GM12872 (cell line): ENCODE measurements at regions not wholly inside any gene's neighbourhood (a gene's known extent, or its start where the extent isn't known, plus 50 kb on each side); places are given as distances from the start of the nearest gene placed in this dataset.

Experiments
- TF ChIP-seq, protein P1 (sequence below): IDR thresholded peaks from 3 replicates; pipeline ENCODE4 v1.5.1; 2011; ENCODE audit warnings: low read depth, mild to moderate bottlenecking, low read length, moderate library complexity; ENCODE audit not compliant: insufficient read depth

- TF ChIP-seq, protein P1, sequence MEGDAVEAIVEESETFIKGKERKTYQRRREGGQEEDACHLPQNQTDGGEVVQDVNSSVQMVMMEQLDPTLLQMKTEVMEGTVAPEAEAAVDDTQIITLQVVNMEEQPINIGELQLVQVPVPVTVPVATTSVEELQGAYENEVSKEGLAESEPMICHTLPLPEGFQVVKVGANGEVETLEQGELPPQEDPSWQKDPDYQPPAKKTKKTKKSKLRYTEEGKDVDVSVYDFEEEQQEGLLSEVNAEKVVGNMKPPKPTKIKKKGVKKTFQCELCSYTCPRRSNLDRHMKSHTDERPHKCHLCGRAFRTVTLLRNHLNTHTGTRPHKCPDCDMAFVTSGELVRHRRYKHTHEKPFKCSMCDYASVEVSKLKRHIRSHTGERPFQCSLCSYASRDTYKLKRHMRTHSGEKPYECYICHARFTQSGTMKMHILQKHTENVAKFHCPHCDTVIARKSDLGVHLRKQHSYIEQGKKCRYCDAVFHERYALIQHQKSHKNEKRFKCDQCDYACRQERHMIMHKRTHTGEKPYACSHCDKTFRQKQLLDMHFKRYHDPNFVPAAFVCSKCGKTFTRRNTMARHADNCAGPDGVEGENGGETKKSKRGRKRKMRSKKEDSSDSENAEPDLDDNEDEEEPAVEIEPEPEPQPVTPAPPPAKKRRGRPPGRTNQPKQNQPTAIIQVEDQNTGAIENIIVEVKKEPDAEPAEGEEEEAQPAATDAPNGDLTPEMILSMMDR: no peak
Observed at GRCh38 chr10:36050763-36051499, 408.8 kb upstream of the FZD8 start.

- TF ChIP-seq, protein P1: no peak
Observed at GRCh38 chr10:36048780-36049179, 406.7 kb upstream of the FZD8 start.

DNA sequence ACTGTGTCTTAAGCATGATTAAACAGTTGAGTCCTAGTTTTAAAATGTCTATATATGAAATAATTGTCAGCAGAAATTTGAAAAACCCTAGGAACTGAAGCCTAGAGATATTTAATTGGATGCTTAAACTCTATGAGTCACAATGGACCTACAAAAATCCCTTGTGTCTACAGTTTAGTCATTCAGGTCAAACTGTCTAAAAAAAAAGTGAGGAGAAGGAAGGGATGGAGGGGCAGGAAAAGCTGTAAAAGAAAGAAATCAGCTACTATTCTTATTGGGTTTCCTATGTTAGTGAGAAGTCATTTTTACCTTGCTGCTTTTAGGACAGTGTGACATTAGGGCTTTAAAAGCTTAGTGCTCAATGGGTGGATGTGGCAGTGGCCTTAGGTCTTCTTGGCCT lies 406.1 kb upstream of the FZD8 start:
- TF ChIP-seq, protein P1: no peak

- TF ChIP-seq, protein P1: 0 out of 3 replicates have a peak, but pooled peaks have one; percentile 8
Observed at GRCh38 chr10:36042135-36042534, 400.0 kb upstream of the FZD8 start.

GRCh38 chr10:36038316-36038955 lies 396.3 kb upstream of the FZD8 start:
- TF ChIP-seq, protein P1: no peak

- TF ChIP-seq, protein P1: no peak
Observed at GRCh38 chr10:36036137-36036536, 394.0 kb upstream of the FZD8 start.

DNA sequence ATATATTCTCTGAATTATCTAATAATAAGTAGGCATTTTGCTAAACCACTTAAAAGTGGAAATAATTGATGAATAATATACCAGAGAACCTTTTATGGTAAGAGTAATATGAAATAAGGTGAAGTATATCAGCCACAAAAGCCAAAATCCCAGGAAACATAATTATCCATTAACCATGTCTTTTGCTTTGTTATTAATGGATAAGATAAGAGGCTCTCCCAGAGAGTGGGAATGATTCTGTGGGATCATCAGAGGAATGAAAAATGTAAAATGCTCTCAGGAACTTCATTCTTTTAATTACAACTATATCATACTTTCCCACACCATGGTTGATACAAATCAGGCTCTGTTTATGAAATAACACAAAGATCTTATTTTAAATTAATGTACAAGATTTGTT lies 391.7 kb upstream of the FZD8 start:
- TF ChIP-seq, protein P1: no peak
